DOHH2 (cell line): ENCODE measurements at regions not wholly inside any gene's neighbourhood (a gene's known extent, or its start where the extent isn't known, plus 50 kb on each side); places are given as distances from the start of the nearest gene placed in this dataset.

ENCODE experiments used
- EZH2phosphoT487 ChIP-seq: fragments of 200-600 bp; sonication (generic); IDR thresholded peaks from 2 replicates; pipeline ENCODE4 v1.6.1; 2017; ENCODE audit warnings: borderline replicate concordance, mild to moderate bottlenecking, antibody characterized with exemption, low read length, moderate library complexity, mixed read lengths
- TF ChIP-seq, protein P1 (sequence below): fragments of 200-600 bp; sonication (generic); IDR thresholded peaks from one replicate; pipeline ENCODE4 v1.5.1; 2014; ENCODE audit warnings: antibody characterized with exemption, mild to moderate bottlenecking, low read depth, low read length; ENCODE audit not compliant: poor library complexity, severe bottlenecking

DNA sequence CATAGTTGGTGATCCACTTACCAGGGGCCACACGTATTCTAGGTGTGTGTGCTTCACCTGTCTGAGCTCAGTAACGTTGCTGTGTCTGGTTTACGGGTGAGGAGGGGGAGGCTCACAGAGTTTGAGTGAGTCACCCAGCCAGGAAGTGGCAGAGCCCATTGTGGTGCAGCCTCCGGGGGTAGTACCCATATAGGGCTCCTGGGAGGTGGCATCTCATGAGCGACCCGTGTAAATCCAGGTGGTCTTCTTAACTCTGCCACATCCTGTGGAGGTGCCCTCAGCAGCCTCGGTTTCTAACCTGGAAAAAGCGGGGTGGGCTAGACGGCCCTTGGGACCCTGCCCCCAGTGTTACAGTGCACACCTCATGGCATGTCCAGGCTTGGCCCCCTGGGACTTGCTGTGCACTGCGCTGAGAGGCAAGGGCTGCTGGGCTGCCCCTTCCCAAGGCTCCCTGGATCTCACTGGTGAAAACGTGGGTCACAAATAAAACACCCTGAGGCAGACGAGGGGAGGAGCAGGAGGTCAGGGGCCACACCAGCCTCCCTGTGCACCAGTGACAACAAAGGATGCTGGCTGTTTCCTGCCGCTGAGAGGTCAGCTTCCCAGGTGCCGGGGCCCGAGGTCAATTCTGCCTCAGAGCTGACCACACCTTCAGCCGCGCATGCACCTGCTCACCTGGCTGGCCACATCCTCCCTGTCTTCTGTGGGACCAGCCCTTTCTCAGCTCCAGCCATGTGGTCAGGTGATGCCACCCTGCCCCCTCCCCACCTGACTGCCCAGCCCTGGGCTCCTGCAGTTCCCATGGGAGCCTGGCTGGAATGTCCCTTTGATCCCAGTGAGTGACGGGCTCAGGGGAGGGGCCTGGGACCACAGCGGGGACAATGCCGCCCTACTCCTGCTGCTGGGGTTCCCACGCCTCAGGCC is 305.1 kb downstream of the CTTN start:
- TF ChIP-seq, protein P1, sequence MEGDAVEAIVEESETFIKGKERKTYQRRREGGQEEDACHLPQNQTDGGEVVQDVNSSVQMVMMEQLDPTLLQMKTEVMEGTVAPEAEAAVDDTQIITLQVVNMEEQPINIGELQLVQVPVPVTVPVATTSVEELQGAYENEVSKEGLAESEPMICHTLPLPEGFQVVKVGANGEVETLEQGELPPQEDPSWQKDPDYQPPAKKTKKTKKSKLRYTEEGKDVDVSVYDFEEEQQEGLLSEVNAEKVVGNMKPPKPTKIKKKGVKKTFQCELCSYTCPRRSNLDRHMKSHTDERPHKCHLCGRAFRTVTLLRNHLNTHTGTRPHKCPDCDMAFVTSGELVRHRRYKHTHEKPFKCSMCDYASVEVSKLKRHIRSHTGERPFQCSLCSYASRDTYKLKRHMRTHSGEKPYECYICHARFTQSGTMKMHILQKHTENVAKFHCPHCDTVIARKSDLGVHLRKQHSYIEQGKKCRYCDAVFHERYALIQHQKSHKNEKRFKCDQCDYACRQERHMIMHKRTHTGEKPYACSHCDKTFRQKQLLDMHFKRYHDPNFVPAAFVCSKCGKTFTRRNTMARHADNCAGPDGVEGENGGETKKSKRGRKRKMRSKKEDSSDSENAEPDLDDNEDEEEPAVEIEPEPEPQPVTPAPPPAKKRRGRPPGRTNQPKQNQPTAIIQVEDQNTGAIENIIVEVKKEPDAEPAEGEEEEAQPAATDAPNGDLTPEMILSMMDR, result no peak
- TF ChIP-seq EZH2phosphoT487, result no peak
